ENCODE measurements at regions not wholly inside any gene's neighbourhood (a gene's known extent, or its start where the extent isn't known, plus 50 kb on each side); places are given as distances from the start of the nearest gene placed in this dataset.

DNA sequence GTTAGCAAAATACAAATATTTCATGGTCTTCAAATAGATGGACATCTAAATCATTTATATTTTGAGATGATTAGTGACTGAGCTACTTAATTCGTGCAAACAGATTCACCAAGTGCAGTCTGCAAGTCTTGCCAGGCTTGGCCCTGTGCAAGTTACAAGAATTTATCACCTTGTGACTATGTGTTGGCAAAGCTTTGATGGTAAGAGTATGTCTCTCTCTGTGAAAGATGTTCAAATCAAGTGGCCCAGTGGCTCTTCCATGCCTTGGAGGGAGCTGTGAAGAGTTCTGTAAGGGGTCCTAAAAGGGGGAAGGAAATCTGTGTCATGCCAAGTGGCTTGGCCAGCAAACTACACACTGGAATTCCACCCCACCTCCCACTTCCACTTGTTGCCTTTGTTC lies 397.3 kb downstream of the TYW1 start:
- H3K9me3 ChIP-seq (ENCODE audit: control insufficient read depth, insufficient read depth, low read length): peaks cover 8% of the 10 kb centered on the region
- H3K9me3 Mint-ChIP-seq: peaks cover 0 to 2% of the 10 kb centered on the region in 2 donors
- TF ChIP-seq, protein P1, sequence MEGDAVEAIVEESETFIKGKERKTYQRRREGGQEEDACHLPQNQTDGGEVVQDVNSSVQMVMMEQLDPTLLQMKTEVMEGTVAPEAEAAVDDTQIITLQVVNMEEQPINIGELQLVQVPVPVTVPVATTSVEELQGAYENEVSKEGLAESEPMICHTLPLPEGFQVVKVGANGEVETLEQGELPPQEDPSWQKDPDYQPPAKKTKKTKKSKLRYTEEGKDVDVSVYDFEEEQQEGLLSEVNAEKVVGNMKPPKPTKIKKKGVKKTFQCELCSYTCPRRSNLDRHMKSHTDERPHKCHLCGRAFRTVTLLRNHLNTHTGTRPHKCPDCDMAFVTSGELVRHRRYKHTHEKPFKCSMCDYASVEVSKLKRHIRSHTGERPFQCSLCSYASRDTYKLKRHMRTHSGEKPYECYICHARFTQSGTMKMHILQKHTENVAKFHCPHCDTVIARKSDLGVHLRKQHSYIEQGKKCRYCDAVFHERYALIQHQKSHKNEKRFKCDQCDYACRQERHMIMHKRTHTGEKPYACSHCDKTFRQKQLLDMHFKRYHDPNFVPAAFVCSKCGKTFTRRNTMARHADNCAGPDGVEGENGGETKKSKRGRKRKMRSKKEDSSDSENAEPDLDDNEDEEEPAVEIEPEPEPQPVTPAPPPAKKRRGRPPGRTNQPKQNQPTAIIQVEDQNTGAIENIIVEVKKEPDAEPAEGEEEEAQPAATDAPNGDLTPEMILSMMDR (IDR thresholded peaks at IDR 0.05): no peak
- H3K36me3 Mint-ChIP-seq: no peaks in the 10 kb centered on the region
- no peak for DNase-seq
- no peak overlapping the region for H3K27ac ChIP-seq (ENCODE audit: low read length)
- H3K4me1 ChIP-seq (ENCODE audit: control insufficient read depth, insufficient read depth, low read length): no peaks in the 10 kb centered on the region
- WGBS (ENCODE audit: insufficient coverage): 68% methylated on average over 1 of the region's 1 CpG
- intact Hi-C loops (cut with micrococcal nuclease): no loop called here
- no peaks in the 10 kb centered on the region for H3K36me3 ChIP-seq (ENCODE audit: control insufficient read depth, insufficient read depth, low read length)
- no peak overlapping the region for H3K4me3 ChIP-seq (ENCODE audit: low read length)
- H3K27me3 Mint-ChIP-seq (ENCODE audit: low read depth in 2 of 2): peaks cover 0 to 3% of the 10 kb centered on the region in 2 donors
- no peaks in the 10 kb centered on the region for H3K4me1 Mint-ChIP-seq
- no peak overlapping the region for H3K27ac Mint-ChIP-seq
- no peak overlapping the region for H3K4me3 Mint-ChIP-seq
- no peaks in the 10 kb centered on the region for H3K27me3 ChIP-seq (ENCODE audit: control insufficient read depth, insufficient read depth, low read length)
- no peak for ATAC-seq

- TF ChIP-seq, protein P1 (IDR thresholded peaks at IDR 0.05): no peak
Observed at GRCh38 chr7:67398916-67399315, 402.3 kb downstream of the TYW1 start.

GRCh38 chr7:67401492-67401891 lies 404.9 kb downstream of the TYW1 start:
- H3K9me3 ChIP-seq (ENCODE audit: control insufficient read depth, insufficient read depth, low read length): peaks cover 8% of the 10 kb centered on the region
- H3K4me3 ChIP-seq (ENCODE audit: low read length): no peak overlapping the region
- ATAC-seq (no peak), DNase-seq (no peak)
- intact Hi-C loops (cut with micrococcal nuclease): no loop called here
- no peaks in the 10 kb centered on the region for H3K4me1 ChIP-seq (ENCODE audit: control insufficient read depth, insufficient read depth, low read length)
- no peaks in the 10 kb centered on the region for H3K36me3 ChIP-seq (ENCODE audit: control insufficient read depth, insufficient read depth, low read length)
- H3K9me3 Mint-ChIP-seq: peaks cover 3 to 4% of the 10 kb centered on the region in 2 donors
- no peaks in the 10 kb centered on the region for H3K36me3 Mint-ChIP-seq
- TF ChIP-seq, protein P1 (IDR thresholded peaks at IDR 0.05): no peak
- no peak overlapping the region for H3K4me3 Mint-ChIP-seq
- no peak overlapping the region for H3K27ac ChIP-seq (ENCODE audit: low read length)
- H3K27me3 ChIP-seq (ENCODE audit: control insufficient read depth, insufficient read depth, low read length): no peaks in the 10 kb centered on the region
- WGBS (ENCODE audit: insufficient coverage): 96% methylated on average over 3 of the region's 3 CpGs
- no peaks in the 10 kb centered on the region for H3K27me3 Mint-ChIP-seq (ENCODE audit: low read depth in 2 of 2)
- H3K27ac Mint-ChIP-seq: no peak overlapping the region
- H3K4me1 Mint-ChIP-seq: no peaks in the 10 kb centered on the region

More at GRCh38 chr7:67398916-67399315, 402.3 kb downstream of the TYW1 start:
- H3K27ac Mint-ChIP-seq: no peak overlapping the region
- WGBS (ENCODE audit: insufficient coverage): 87% methylated on average over 7 of the region's 7 CpGs
- H3K27me3 ChIP-seq (ENCODE audit: control insufficient read depth, insufficient read depth, low read length): no peaks in the 10 kb centered on the region
- no peak for DNase-seq
- peaks cover 8% of the 10 kb centered on the region for H3K9me3 ChIP-seq (ENCODE audit: control insufficient read depth, insufficient read depth, low read length)
- no peak overlapping the region for H3K27ac ChIP-seq (ENCODE audit: low read length)
- no peaks in the 10 kb centered on the region for H3K4me1 Mint-ChIP-seq
- no peak for ATAC-seq
- no peak overlapping the region for H3K4me3 ChIP-seq (ENCODE audit: low read length)
- H3K36me3 Mint-ChIP-seq: no peaks in the 10 kb centered on the region
- H3K9me3 Mint-ChIP-seq: peaks cover 3 to 4% of the 10 kb centered on the region in 2 donors
- no peak overlapping the region for H3K4me3 Mint-ChIP-seq
- no peaks in the 10 kb centered on the region for H3K27me3 Mint-ChIP-seq (ENCODE audit: low read depth in 2 of 2)
- no peaks in the 10 kb centered on the region for H3K4me1 ChIP-seq (ENCODE audit: control insufficient read depth, insufficient read depth, low read length)
- no peaks in the 10 kb centered on the region for H3K36me3 ChIP-seq (ENCODE audit: control insufficient read depth, insufficient read depth, low read length)
- intact Hi-C loops (cut with micrococcal nuclease): no loop called here

DNA sequence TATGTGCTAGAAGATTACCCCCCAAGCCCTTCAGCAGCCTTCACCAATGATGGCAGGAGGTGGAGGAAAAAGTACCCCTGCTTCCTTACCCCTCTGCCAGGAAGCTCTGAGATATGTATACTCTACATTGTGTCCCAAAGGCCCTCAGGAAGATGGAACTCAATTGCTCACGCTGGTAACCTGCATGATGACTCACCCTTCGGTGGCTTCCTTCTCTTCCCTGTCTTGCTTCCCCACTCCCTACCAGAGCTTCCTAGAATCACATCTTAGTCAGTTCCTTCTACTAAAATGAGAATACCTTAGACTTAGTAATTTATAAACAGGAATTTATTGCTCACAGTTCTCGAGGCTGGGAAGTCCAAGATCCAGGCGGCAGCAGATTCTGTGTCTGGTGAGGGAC lies 405.6 kb downstream of the TYW1 start:
- Histone ChIP-seq H3K4me3 (ENCODE audit: low read length) (no peak overlapping the region), H3K27ac (ENCODE audit: low read length) (no peak overlapping the region), H3K36me3 (ENCODE audit: control insufficient read depth, insufficient read depth, low read length) (no peaks in the 10 kb centered on the region), H3K4me1 (ENCODE audit: control insufficient read depth, insufficient read depth, low read length) (no peaks in the 10 kb centered on the region), H3K9me3 (ENCODE audit: control insufficient read depth, insufficient read depth, low read length) (peaks cover 8% of the 10 kb centered on the region), H3K27me3 (ENCODE audit: control insufficient read depth, insufficient read depth, low read length) (no peaks in the 10 kb centered on the region)
- ATAC-seq: no peak
- no peak overlapping the region for H3K4me3 Mint-ChIP-seq
- intact Hi-C loops (cut with micrococcal nuclease): no loop called here
- no peak for DNase-seq
- TF ChIP-seq, protein P1 (IDR thresholded peaks at IDR 0.05): no peak
- H3K4me1 Mint-ChIP-seq: no peaks in the 10 kb centered on the region
- no peak overlapping the region for H3K27ac Mint-ChIP-seq
- H3K9me3 Mint-ChIP-seq: peaks cover 3 to 4% of the 10 kb centered on the region in 2 donors
- 86% methylated on average over 4 of the region's 4 CpGs for WGBS (ENCODE audit: insufficient coverage)
- H3K27me3 Mint-ChIP-seq (ENCODE audit: low read depth in 2 of 2): no peaks in the 10 kb centered on the region
- H3K36me3 Mint-ChIP-seq: no peaks in the 10 kb centered on the region

Measured in natural killer cell (primary cell).